ENCODE measurements at regions not wholly inside any gene's neighbourhood (a gene's known extent, or its start where the extent isn't known, plus 50 kb on each side); places are given as distances from the start of the nearest gene placed in this dataset.
"Not testable (repeated sequence)": the region's sequence is repeated elsewhere in the genome, so short reads cannot be mapped to it uniquely, and the experiment has no call there.

DNA sequence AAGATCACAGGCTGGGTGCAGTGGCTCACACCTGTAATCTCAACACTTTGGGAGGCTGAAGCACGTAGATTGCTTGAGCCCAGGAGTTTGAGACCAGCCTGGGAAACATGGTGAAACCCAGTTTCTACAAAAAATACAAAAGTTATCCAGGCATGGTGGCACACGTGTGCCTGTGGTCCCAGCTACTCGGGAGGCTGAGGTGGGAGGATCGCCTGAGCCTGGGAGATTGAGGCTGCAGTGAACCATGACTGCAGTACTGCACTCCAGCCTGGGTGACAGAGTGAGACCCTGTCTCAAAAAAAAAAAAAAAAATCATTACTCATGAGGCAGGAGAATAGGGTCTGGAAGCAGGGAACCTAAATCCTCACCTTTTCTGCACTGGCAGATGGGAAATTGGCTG lies 79.1 kb upstream of the CLDN5 start:
- not testable (repeated sequence) for DNase-seq

DNA sequence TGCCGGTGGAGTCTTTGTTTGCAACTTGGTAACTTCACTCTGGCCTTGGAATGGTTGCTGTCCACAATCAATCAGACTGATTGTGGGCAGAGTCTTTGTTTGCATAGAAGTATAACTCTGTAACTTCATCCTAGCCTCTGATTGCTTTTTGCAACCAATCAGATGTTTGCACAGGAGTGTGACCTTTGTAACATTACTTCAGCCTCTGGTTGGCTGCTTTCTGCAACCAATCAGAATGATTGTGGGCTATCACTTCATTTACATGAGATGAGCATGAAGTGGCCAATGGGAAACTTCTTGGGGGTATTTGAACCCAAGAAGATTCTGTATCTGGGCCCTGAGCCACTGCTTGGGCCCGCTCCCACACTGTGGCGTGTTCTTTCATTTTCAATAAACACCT lies 79.6 kb upstream of the CLDN5 start:
- no peak for DNase-seq

DNA sequence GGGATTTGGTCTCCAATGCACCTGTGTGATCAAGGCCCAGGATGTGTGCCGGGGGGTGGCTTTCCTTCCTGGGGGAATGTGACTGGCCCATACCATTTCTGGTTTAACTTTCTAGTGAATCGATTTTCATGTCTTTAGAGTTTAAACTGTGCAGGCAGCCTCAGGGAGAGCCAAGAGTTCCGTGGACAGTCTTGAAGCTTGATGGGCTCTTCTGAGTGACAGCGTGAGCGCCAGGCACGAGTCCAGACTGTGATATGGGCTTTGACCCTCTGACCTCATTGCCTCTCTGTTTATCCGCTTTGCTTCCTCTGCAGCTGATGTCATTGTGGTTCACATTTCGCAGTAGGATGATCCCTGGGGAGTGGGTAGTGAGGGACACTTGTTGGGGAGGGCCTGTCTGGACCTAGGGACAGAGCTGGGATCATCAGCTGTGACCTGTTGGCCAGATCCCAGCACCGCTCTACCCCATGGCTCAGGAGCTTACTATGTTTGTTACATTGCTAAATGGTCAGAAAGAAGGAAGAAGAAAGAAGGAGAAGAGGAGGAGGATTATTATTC lies 80.6 kb upstream of the CLDN5 start:
- DNase-seq, result no peak

DNA sequence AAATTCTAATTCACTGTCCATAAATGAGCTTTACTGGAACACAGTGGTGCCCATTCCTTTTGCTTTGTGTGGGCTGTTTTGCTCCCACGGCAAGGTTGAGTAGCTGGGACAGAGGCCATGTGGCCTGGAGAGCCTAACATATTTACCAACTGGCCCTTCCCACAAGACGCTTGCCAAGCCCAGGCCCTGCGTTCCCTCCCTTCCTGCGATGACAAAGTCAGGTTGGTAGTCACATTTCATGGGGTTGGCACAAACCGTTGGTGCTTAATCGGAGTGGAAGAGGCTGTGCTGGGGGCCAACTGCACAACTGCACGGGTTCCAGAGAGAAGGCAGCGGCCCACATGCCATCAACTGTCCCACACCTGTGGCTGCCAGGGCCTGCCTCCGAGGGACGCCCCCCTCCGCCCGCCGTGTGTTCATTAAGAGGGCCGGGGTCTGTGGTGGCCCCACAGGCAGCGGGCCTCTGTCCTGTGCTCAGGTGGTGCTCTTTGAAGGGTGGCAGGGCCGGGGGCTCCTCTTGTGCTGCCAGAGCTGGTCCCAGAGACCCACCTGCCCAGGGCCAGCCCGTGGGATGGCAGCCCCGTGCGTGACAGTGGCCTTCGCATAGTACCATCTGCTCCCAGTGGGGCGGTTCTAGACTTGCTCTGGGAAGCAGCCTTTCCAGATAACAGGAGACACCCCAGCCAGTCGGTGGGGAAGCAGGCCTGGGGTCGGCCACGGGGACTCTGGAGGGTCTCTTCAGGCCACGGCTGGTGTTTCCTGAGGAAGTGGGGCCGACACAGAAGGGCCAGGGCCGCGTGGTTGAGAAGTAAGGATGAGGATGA lies 81.5 kb upstream of the CLDN5 start:
- DNase-seq, result no peak

DNA sequence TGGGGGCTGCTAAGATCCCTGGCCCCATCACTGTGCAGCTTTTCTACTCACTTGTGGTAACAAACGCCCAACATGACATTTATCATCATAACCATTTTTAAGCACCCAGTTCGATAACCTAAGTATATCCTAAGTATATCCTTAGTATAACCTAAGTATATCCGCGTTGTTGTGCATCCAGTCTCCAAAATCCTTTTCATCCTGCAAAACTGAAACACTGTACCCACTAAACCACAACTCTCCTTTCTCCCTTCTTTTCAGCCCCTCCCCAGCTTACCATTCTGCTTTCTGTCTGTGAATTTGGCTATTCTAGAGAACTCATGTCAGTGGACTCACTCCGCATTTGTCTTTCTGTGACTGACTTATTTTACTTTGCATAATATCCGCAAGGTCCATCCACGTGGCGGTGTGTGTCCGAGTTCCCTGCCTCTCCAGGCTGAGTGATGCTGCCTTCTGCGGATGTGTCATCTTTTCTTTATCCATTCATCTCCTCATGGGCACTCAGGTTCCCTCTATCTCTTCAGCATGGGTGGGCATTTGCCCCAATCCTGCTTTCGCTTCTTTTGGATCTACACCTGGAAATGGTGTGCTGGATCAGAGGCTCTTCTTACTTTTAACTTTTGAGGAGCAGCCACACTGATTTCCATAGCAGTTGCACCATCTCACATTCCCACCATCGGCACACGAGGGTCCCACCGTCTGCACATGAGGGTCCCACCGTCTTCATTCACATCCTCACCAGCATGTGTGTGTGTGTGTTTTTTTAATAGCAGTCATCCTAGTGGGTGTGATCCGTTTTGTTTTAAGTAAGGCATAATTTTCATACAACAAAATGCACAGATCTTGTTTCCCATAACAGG lies 82.4 kb upstream of the CLDN5 start:
- no peak for DNase-seq

DNA sequence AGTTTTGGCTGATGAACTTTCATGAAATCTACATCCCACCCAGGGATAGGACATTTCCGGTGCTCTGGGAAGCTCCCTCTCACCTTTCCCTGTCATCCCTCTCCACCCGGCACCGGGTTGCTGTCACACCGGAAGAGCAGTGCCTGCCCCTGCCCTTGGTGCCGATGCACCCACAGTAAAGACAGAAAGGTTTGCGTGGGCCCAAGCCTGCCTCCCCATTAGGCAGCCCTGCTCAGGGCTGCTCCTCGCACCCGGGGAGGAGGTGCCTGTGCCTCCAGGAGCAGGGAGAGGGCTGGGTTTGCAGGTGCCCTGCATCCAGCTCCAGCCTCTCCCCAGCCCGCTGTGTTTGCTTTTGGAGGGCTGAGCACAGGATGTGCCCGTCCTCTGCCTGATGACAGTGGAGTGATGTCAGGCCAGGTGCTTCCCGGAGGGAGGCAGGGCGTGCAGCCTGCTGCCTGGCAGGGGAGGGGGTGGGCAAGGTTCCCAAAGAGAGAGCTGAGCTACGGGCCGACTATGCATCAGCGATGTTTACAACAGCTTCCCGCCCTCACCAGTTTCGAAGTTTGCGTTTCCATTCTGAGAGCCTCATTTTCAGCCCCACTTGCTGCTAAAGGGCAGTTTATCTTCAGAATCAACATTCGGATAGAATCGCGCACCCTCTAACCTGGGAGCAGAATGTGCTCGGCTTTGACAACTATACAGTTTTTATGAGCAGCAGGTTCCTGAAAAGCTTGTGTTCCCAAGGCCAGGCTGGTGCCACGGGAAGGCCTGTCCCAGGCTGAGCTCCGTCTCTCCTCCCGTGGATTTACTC lies 83.2 kb upstream of the CLDN5 start:
- no peak for DNase-seq

DNA sequence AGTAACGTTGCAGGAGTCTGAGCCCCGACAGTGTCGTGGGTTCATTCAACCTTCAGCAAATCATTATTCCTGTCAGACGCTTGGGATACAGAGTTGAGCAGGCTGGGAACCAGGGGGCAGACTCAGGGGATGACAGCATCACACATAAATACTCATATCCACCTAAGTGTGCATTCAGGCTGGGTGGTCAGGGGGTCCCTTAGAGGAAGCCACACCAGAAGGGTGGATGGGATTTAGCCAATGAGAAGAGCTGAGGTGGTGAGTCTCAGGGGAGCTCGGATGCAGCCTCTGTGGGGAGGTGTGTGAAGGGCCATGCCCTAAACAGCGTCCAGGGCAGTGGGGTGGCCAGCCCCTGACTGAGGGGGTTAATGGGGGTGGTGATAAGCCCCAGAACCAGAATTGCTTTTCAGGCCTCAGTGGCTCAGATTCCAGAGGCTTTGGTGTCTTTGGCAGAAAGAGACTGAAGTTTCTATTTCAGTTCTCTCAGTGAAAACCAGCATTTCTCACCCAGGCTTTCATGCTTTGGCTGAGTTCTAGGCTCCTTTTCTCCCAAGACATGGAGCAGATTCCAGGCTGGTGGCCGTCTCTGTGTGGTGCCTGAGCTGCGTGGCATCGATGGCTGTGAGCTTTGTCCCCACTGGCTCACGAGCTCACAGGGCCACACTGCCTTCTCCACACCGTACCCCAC lies 83.9 kb upstream of the CLDN5 start:
- no peak for DNase-seq

DNA sequence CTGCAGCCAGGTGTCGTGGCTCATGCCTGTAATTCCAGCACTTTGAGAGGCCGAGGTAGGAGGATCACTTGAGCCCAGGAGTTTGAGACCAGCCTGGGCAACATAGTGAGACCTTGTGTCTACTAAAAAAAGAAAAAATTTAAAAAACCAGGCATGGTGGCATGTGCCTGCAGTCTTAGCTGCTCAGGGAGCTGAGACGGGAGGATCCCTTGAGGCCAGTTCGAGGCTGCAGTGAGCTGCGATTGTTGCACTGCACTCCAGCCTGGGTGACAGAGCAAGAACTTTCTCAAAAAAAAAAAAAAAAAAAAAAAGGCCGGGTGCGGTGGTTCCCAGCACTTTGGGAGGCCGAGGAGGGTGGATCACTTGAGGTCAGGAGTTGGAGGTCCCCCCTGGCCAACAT lies 85.5 kb upstream of the CLDN5 start:
- DNase-seq, result not testable (repeated sequence)

DNA sequence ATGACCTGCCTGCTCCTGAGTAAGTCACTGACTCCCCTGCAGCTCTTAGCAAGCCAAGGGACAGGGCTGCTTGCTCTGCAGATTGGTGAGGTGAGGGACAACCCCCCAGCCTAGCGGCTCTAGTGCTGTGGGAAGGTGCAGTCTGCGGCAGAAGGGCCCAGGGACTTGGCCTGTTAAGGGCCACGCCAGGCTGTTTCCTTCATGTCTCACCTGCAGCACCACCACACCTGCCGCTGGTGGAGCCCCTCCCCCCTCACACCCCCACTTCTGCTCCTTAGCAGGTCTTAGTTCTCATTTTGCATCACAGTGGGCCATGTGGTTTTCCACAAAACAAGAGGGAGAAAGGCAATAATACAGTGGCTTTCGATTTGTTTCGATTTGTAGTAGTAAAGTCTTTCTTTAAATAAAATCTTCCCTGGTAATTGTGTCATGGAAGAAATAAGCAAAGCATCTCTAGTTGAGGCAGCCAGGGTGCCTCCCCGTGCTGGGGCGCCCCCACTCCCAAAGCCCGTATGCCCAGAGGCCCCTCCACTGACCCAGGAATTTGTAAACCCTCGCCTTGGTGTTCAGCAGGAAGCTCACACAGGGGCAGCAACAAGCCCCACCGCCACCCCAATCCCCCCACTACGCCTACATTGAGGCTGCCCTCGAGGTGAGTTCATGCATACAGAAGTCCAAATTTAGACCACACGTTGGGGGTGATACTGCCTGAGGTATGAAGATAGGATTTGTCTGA lies 86.5 kb upstream of the CLDN5 start:
- no peak for DNase-seq

DNA sequence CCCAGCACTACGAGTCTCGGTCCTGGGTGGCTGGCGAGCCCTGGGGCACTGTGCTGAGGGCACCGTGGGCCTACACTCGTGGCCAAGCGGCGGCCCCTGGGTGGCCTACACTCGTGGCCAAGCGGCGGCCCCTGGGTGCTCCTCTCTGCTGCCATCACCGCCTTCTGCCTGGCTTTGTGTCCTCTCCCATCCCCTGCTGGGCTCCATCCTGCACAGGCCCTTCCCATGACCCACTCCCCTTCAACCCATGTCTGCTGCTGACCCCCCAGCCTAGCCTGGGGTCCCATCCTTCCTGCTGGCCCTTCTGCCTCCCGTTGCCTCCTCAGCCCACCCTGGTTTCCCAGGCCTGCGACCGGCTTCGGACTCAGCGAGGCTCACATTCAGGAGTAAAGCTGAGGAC lies 87.4 kb upstream of the CLDN5 start:
- no peak for DNase-seq

DNA sequence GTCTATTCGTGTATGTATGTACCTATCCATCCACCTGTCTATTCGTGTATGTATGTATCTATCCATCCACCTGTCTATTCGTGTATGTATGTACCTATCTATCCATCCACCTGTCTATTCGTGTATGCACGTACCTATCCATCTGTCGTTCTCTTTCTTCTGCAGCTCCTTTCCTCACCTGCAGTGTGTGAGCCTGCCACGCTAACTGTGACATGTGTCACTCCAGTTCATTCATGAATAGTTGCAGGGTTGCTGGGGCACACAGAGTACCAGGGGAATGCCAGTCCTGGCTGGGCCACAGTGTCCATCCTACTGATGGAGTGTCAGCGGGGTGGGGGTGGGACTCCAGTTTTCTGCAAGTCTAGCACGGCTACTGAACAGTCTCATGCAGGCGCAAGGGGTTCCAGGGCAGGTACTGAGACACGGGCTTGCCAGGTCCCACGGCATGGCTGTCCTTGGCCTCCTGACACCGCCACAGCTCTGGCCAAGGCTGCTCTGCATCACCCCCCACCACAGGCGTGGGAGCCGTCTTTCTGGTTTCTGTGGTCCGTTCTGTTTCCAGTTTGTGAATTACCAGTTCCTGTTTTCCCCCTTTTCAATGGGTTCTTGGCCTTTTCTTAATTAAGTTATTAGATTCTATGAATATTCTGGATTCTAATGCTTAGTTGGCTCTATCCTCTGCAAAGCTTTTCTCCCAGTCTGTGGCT lies 88.8 kb upstream of the CLDN5 start:
- no peak for DNase-seq

DNA sequence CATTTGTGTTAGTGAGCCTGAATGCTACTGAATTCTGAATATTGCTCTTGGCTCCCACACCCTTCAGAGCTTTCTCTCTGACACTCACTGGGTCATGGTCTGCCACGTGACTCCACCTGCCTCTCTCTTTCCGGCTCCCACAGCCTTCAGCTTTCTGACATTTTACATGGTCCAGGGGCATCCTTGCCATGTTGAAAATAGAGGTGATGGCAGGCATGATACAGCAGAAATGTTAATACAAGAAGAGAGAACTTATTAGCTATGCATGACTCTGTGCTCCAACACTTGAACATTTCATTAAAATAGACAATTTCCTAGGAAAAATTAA lies 90.3 kb upstream of the CLDN5 start:
- DNase-seq, result no peak

DNA sequence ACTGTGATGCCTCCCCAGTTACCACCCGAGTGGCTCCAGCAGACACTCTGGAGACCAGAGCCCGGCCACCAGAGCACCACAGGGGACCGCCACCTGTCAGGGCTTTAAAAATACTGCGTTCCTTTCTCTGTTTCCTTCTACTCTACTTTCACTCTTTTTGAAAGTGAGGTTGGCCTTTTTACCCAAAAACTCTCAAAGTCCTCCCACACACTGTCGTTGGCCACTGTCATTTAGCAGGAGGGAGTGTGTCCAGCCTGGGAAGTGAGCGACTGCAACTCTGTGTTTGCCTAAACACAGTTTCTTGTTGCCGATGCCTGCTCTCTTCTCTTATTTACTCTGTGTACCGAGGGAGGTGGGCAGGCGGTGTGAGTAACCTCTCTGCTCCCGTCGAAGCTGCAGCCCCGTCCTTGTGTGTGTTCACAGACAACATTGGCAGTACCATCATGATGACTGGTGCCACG lies 90.8 kb upstream of the CLDN5 start:
- no peak for DNase-seq

DNA sequence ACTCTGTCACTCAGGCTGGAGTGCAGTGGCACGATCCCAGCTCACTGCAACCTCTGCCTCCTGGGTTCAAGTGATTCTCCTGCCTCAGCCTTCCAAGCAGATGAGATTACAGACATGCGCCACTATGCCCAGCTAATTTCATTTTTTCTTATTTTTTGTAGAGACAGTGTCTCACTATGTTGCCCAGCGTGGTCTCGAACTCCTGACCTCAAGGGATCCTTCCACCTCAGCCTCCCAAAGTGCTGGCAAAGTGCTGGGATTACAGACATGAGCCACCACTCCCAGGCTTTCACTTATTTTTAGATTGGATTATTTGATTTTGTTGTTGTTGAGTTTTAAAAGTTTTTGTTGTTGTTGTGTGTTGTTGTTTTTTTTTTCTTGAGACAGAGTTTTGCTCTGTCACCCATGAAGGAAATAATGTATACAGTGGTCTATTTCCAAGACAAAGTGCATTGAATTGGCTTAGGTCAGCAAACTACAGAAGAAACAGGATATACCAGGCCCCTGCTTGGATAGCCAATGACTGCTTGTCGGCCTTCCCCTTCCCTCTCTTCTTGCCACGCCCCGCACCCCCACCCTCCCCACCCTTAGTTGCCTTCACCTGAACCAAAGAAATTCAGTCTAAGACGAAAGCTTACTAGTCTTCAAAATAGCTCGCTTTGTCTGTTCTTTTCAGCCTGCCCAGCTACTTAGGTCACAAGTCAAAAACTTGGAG lies 91.8 kb upstream of the CLDN5 start:
- DNase-seq, result no peak

DNA sequence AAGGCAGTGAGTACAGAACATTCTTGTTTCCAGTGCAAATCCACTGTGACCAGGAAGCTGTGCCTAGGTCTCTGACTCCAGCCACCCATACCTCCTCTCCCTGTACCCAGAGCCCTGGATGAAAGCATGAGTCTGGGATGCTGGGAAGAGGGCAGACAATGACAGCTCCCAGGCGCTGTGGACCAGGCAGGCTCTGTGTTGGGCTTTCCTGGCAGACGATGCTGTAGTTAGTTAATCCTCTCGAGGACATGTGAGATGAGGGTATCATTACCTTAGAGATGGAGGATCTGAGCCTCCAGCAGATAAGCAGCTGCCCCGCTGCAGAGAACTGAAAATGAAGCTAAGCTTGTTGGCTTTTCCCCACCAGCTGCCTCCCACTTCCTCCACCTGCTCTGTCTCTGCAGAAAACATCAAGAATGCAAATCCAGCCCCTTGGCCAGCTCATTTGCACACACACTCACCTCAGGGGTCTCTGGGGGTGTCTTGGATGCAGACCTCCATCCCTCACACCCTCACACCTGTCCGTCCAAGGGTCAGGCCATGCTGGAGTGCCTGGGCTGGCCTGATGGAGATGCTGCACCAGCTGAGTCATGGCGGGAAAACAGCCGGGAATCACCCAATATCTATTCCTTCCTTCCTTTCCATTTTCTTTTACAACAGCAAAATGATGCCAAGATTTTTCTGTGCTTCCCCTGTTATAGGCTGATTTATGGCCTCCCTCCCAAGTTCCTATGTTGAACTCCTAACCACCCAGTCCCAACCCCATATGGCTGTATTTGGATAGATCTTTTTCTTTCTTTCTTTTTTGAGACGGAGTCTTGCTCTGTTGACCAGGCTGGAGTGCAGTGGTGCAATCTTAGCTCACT lies 94.9 kb upstream of the SEPTIN5 start:
- DNase-seq, result no peak

DNA sequence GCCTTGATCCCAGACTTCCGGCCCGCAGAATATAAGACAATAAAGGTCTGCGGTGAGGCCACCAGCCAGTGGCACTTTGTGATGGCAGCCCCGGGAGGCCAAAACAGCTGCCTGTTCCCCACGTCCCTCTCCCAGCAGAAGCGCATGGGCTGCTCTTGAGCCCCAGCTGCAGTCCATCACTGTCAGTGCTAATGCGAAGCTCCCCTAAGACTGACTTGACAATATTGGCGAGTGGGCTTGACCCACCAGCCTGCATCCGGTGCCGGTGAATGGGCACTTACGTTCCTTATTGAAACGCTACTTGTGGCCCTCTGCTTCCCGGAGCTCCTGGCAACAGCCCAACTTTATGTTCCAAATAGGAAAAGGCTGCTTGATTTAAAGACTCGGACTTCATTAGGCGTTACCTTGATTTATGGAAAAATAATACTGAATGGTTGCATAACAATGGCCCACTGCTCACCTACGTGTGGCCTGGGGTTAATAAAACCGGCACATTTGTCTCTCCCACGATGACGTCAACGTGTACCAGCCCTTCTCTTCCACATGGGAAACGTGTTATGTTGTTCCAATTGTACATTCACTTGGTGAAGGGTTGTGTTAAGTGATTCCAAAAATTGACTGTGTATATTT lies 93.4 kb upstream of the SEPTIN5 start:
- no peak for DNase-seq

DNA sequence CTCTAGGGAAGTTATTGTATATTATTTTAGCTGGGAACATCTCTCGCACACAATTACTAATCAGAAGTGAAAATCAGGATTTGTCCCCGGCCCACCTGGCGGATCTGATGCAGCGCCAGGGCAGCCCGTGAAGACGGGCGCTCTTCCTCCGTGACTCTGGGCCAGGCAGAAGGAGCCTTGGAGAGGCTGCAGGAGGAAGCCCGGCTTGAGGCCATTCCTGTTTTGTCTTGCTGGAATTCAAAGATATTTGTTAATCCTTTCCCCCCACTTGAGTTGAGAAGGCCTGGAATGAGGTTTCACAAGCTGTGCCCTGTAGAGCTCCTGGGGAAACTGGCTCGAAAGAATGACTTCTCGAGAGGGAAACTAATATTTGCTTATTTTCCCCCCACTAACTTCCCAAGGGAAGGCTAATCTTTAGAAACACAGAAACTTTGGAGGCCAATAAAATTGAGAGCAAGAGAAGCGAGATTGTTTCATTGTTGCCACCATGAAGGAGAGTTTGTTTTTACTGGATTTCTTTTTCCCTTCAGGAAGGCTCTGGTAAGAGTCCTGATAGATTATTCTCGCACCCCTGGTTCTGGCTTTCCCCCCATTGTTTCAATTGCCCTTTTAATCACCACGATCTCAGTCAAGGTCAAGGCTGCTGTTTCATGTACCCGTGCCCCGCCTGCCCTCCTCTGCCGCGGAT lies 92.8 kb upstream of the SEPTIN5 start:
- DNase-seq, result no peak

DNA sequence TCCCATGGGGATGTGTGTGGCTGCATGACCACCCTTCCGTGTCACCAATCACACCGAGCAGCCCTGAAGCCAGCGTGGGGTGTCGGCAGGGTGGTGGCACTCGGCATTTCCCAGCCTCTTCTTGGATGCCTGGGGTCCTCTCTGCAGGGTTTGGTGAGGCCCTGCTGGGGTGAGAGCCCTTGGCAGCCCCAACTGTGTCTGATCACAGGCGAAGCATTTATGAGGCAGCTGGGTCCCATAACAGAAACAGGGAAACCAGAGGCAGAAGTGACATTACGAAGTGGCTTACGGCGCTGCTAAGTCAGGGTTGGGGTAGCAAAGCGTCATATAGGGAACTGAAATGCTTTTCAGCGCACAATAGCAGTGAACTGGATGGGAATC lies 92.3 kb upstream of the SEPTIN5 start:
- no peak for DNase-seq
